Progenitor cell of endocrine pancreas (in vitro differentiated cells): ENCODE measurements at regions not wholly inside any gene's neighbourhood (a gene's known extent, or its start where the extent isn't known, plus 50 kb on each side); places are given as distances from the start of the nearest gene placed in this dataset.

Source experiments
- DNase-seq: peaks from one replicate; pipeline ENCODE4 v3.0.0; 2021; ENCODE audit warnings: low spot score; ENCODE audit not compliant: unreplicated experiment
- H3K27ac Mint-ChIP-seq: 2 replicates; pipeline ENCODE4 v1.8.0; 2021; ENCODE audit warnings: mild to moderate bottlenecking, moderate library complexity, mixed read lengths
- H3K27me3 Mint-ChIP-seq: 2 replicates; pipeline ENCODE4 v1.8.0; 2021; ENCODE audit warnings: mixed read lengths
- H3K36me3 Mint-ChIP-seq: 2 replicates; pipeline ENCODE4 v1.8.0; 2022; ENCODE audit warnings: mixed read lengths; ENCODE audit not compliant: insufficient read depth
- H3K4me1 Mint-ChIP-seq: 2 replicates; pipeline ENCODE4 v1.8.0; 2021; ENCODE audit warnings: low read depth, mixed read lengths
- H3K4me3 Mint-ChIP-seq: 2 replicates; pipeline ENCODE4 v1.8.0; 2021; ENCODE audit warnings: low read depth, mild to moderate bottlenecking, moderate library complexity, mixed read lengths
- H3K9me3 Mint-ChIP-seq: 2 replicates; pipeline ENCODE4 v1.8.0; 2021; ENCODE audit warnings: low read depth, mixed read lengths
- TF ChIP-seq, protein P1 (sequence below): fragments of 200-600 bp; sonication (generic); IDR thresholded peaks from one replicate; pipeline ENCODE4 v1.5.0; 2021; ENCODE audit warnings: antibody characterized with exemption, mild to moderate bottlenecking; ENCODE audit not compliant: unreplicated experiment

DNA sequence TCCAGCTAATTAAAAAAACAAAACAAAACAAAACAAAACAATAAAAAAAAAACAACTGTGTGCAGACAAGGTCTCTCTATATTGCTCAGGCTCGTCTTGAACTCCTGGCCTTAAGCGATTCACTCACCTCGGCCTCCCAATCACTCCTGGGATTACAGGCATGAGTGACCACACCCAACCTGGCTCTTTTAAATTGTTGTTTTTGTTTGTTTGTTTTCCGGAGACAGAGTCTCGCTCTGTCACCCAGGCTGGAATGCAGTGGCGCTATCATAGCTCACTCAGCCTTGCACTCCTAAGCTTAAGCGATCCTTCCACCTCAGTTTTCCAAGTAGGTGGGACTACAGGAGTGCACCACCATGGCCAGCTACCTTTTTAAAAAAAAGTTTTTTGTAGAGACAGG, 201.6 kb downstream of the EN1 start:
- no peak overlapping the region for H3K4me3 Mint-ChIP-seq
- TF ChIP-seq, protein P1, sequence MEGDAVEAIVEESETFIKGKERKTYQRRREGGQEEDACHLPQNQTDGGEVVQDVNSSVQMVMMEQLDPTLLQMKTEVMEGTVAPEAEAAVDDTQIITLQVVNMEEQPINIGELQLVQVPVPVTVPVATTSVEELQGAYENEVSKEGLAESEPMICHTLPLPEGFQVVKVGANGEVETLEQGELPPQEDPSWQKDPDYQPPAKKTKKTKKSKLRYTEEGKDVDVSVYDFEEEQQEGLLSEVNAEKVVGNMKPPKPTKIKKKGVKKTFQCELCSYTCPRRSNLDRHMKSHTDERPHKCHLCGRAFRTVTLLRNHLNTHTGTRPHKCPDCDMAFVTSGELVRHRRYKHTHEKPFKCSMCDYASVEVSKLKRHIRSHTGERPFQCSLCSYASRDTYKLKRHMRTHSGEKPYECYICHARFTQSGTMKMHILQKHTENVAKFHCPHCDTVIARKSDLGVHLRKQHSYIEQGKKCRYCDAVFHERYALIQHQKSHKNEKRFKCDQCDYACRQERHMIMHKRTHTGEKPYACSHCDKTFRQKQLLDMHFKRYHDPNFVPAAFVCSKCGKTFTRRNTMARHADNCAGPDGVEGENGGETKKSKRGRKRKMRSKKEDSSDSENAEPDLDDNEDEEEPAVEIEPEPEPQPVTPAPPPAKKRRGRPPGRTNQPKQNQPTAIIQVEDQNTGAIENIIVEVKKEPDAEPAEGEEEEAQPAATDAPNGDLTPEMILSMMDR: no peak
- no peaks in the 10 kb centered on the region for H3K4me1 Mint-ChIP-seq
- no peak for DNase-seq
- peaks cover 22% of the 10 kb centered on the region for H3K27me3 Mint-ChIP-seq
- no peak overlapping the region for H3K27ac Mint-ChIP-seq
- H3K9me3 Mint-ChIP-seq: peaks cover 7% of the 10 kb centered on the region
- H3K36me3 Mint-ChIP-seq: peaks cover 1% of the 10 kb centered on the region

DNA sequence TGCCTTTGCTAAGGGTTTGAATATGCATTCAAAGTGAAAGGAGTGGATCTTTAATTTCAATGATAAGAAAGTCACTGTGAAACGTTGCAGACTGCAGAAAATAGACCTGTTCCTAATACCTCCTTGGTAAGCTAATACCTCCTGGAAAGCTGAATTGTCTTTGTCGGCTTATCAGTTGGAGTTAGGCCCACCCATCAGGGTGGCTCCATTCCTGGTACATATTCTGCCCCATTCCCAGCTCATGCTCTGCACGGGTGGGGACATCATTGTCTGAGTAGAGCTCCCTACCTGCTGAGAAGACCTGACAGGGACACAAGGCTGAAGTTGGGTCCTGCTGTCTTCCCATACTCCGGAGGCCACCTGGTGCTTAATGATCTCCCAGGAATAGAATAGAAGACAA, 203.3 kb downstream of the EN1 start:
- H3K36me3 Mint-ChIP-seq: no peaks in the 10 kb centered on the region
- no peaks in the 10 kb centered on the region for H3K9me3 Mint-ChIP-seq
- no peaks in the 10 kb centered on the region for H3K4me1 Mint-ChIP-seq
- H3K27ac Mint-ChIP-seq: no peak overlapping the region
- TF ChIP-seq, protein P1: no peak
- DNase-seq: no peak
- H3K4me3 Mint-ChIP-seq: no peak overlapping the region
- H3K27me3 Mint-ChIP-seq: peaks cover 28% of the 10 kb centered on the region

DNA sequence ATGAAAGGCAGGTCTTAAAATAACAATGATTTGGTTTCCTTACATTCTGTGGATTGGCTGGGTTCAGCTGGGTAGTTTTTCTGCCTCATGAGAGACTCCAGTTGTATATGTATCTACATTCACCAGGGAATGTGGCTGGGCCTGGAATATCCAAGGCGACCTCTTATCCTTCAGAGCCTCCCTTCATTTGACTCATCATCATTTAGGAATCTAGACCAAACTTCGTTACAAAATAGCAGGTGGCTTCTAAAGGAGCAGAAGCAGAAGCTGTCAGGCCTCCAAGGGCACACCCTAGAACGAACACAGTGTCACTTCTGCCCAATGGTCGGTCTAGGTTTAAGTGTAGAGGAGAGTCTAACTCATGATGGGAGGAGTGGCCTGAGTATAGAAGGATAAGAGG, 204.2 kb downstream of the EN1 start:
- H3K27ac Mint-ChIP-seq: no peak overlapping the region
- H3K9me3 Mint-ChIP-seq: no peaks in the 10 kb centered on the region
- no peaks in the 10 kb centered on the region for H3K36me3 Mint-ChIP-seq
- DNase-seq: no peak
- peaks cover 28% of the 10 kb centered on the region for H3K27me3 Mint-ChIP-seq
- TF ChIP-seq, protein P1: no peak
- H3K4me1 Mint-ChIP-seq: peaks cover 3% of the 10 kb centered on the region
- H3K4me3 Mint-ChIP-seq: no peak overlapping the region

DNA sequence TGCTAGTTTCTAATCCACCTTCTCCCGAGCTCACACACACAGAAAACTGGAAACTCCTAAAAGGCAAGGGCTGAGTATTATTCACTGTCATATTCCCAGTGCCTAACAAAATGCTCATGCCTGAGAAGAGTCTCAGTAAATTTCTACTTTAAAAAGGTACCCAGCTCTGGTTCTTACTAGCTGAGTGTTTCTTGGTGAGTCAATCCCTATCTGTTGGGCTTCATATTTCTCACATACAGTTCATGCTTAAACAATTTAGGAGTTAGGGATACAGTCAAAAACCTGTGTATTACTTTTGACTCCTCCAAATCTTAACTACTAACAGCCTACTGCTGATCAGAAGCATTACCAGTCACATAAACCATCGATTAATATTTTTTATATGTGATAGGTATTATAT, 204.9 kb downstream of the EN1 start:
- TF ChIP-seq, protein P1: no peak
- Mint-ChIP-seq H3K4me3 (no peak overlapping the region), H3K27me3 (peaks cover 28% of the 10 kb centered on the region), H3K36me3 (no peaks in the 10 kb centered on the region), H3K27ac (no peak overlapping the region), H3K4me1 (peaks cover 3% of the 10 kb centered on the region), H3K9me3 (no peaks in the 10 kb centered on the region)
- DNase-seq: no peak

DNA sequence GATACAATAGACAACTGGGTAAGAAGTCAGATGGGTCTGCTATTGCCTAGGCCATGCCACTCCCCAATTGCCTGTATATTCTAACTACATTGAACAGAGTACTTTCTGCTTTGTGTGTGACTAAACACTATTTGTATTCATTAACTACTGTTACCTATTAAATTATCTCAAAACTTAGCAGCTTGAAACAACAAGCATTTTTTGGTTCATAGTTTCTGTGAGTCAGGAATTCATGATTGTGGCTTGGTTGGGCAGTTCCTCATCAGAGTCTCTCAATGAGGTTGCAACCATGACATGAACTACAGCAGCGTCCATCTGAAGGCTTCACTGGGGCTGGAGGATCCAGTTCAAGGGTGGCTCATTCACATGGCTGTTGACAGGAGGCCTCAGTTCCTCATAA, 205.7 kb downstream of the EN1 start:
- DNase-seq: no peak
- TF ChIP-seq, protein P1: no peak
- Mint-ChIP-seq H3K27me3 (peaks cover 28% of the 10 kb centered on the region), H3K9me3 (no peaks in the 10 kb centered on the region), H3K27ac (no peak overlapping the region), H3K4me1 (peaks cover 3% of the 10 kb centered on the region), H3K36me3 (no peaks in the 10 kb centered on the region), H3K4me3 (no peak overlapping the region)
